Tongue (tissue), 1 donor: ENCODE measurements at regions not wholly inside any gene's neighbourhood (a gene's known extent, or its start where the extent isn't known, plus 50 kb on each side); places are given as distances from the start of the nearest gene placed in this dataset.
"Not testable (repeated sequence)": the region's sequence is repeated elsewhere in the genome, so short reads cannot be mapped to it uniquely, and the experiment has no call there.

Experiments
- DNase-seq: peaks from one replicate; pipeline ENCODE4 v3.0.0-alpha.2; 2015

GRCh38 chr4:71081192-71081591 lies 87.7 kb downstream of the DCK start:
- no peak for DNase-seq

- no peak for DNase-seq
Measured at GRCh38 chr4:71093745-71094144, 100.3 kb downstream of the DCK start.

- DNase-seq, result no peak
Measured at GRCh38 chr4:71094201-71094600, 100.8 kb downstream of the DCK start.

GRCh38 chr4:71095141-71095540 lies 101.7 kb downstream of the DCK start:
- no peak for DNase-seq

GRCh38 chr4:71095545-71095944 lies 102.1 kb downstream of the DCK start:
- DNase-seq, result no peak

GRCh38 chr4:71107726-71108125 lies 114.3 kb downstream of the DCK start:
- DNase-seq, result no peak

GRCh38 chr4:71110499-71110898 lies 117.0 kb downstream of the DCK start:
- DNase-seq, result no peak

GRCh38 chr4:71111133-71111532 lies 117.7 kb downstream of the DCK start:
- not testable (repeated sequence) for DNase-seq

- DNase-seq, result no peak
Measured at GRCh38 chr4:71113294-71113693, 119.8 kb downstream of the DCK start.

GRCh38 chr4:71120831-71121524 lies 127.5 kb downstream of the DCK start:
- no peak for DNase-seq

GRCh38 chr4:71123951-71124350 lies 130.5 kb downstream of the DCK start:
- no peak for DNase-seq

- DNase-seq, result no peak
Measured at GRCh38 chr4:71125137-71125536, 131.7 kb downstream of the DCK start.

- DNase-seq, result no peak
Measured at GRCh38 chr4:71126719-71127118, 133.3 kb downstream of the DCK start.

- DNase-seq, result peak; percentile 5
Measured at GRCh38 chr4:71130827-71131603, 137.6 kb downstream of the DCK start.

GRCh38 chr4:71132486-71132885 lies 139.0 kb downstream of the DCK start:
- DNase-seq, result no peak

- no peak for DNase-seq
Measured at GRCh38 chr4:71133491-71133890, 140.0 kb downstream of the DCK start.

GRCh38 chr4:71136071-71136470 lies 142.6 kb downstream of the DCK start:
- no peak for DNase-seq

GRCh38 chr4:71138007-71138615 lies 144.7 kb downstream of the DCK start:
- DNase-seq, result no peak

GRCh38 chr4:71140563-71140962 lies 147.1 kb downstream of the DCK start:
- DNase-seq, result no peak

GRCh38 chr4:71141125-71141524 lies 147.7 kb downstream of the DCK start:
- no peak for DNase-seq

- no peak for DNase-seq
Measured at GRCh38 chr4:71147261-71147660, 153.8 kb downstream of the DCK start.

GRCh38 chr4:71148545-71148944 lies 155.1 kb downstream of the DCK start:
- no peak for DNase-seq

- no peak for DNase-seq
Measured at GRCh38 chr4:71151054-71151453, 157.6 kb downstream of the DCK start.

- no peak for DNase-seq
Measured at GRCh38 chr4:71156616-71157015, 163.2 kb downstream of the DCK start.
